Eye (tissue), 1 donor: ENCODE measurements at regions not wholly inside any gene's neighbourhood (a gene's known extent, or its start where the extent isn't known, plus 50 kb on each side); places are given as distances from the start of the nearest gene placed in this dataset.
A peak's percentile ranks its signal among the peaks of the same experiment; 100 is the strongest.

Experiments used
- DNase-seq: peaks from one replicate; pipeline ENCODE4 v3.0.0-alpha.2; 2015

GRCh38 chr14:71694591-71695530 lies 237.4 kb upstream of the RGS6 start:
- DNase-seq, result no peak

GRCh38 chr14:71695611-71696350 lies 236.4 kb upstream of the RGS6 start:
- no peak for DNase-seq

- DNase-seq, result no peak
These were observed 234.2 kb upstream of the RGS6 start for GRCh38 chr14:71698027-71698426.

GRCh38 chr14:71698673-71699072 lies 233.6 kb upstream of the RGS6 start:
- no peak for DNase-seq

- DNase-seq, result no peak
These were observed 230.2 kb upstream of the RGS6 start for GRCh38 chr14:71701990-71702389.

GRCh38 chr14:71702786-71703185 lies 229.4 kb upstream of the RGS6 start:
- no peak for DNase-seq

GRCh38 chr14:71703477-71703876 lies 228.8 kb upstream of the RGS6 start:
- peak; percentile 67 for DNase-seq

- DNase-seq, result no peak
These were observed 228.0 kb upstream of the RGS6 start for GRCh38 chr14:71704210-71704609.

GRCh38 chr14:71705460-71705859 lies 226.8 kb upstream of the RGS6 start:
- DNase-seq, result no peak

- no peak for DNase-seq
These were observed 223.2 kb upstream of the RGS6 start for GRCh38 chr14:71709076-71709475.

- DNase-seq, result no peak
These were observed 222.2 kb upstream of the RGS6 start for GRCh38 chr14:71709987-71710386.

- DNase-seq, result no peak
These were observed 221.1 kb upstream of the RGS6 start for GRCh38 chr14:71711125-71711524.

- DNase-seq, result peak; percentile 60
These were observed 220.6 kb upstream of the RGS6 start for GRCh38 chr14:71711619-71712018.

GRCh38 chr14:71712478-71712877 lies 219.8 kb upstream of the RGS6 start:
- no peak for DNase-seq

GRCh38 chr14:71713016-71713415 lies 219.2 kb upstream of the RGS6 start:
- no peak for DNase-seq

GRCh38 chr14:71713451-71713850 lies 218.8 kb upstream of the RGS6 start:
- DNase-seq, result no peak

- peak; percentile 20 for DNase-seq
These were observed 218.0 kb upstream of the RGS6 start for GRCh38 chr14:71714225-71714624.

- no peak for DNase-seq
These were observed 216.0 kb upstream of the RGS6 start for GRCh38 chr14:71716041-71716772.

GRCh38 chr14:71720978-71721624 lies 211.1 kb upstream of the RGS6 start:
- DNase-seq, result peak; percentile 44

- no peak for DNase-seq
These were observed 210.4 kb upstream of the RGS6 start for GRCh38 chr14:71721791-71722190.

- DNase-seq, result no peak
These were observed 209.3 kb upstream of the RGS6 start for GRCh38 chr14:71722885-71723284.

GRCh38 chr14:71725922-71726579 lies 206.2 kb upstream of the RGS6 start:
- no peak for DNase-seq
